ENCODE measurements at regions not wholly inside any gene's neighbourhood (a gene's known extent, or its start where the extent isn't known, plus 50 kb on each side); places are given as distances from the start of the nearest gene placed in this dataset.
A peak's percentile ranks its signal among the peaks of the same experiment; 100 is the strongest.
"Not testable (repeated sequence)": the region's sequence is repeated elsewhere in the genome, so short reads cannot be mapped to it uniquely, and the experiment has no call there.

- no peak overlapping the region for H3K9ac ChIP-seq (ENCODE audit: low read length)
- no peak overlapping the region for H3K4me3 ChIP-seq (ENCODE audit: low read length)
- no peaks in the 10 kb centered on the region for H3K36me3 ChIP-seq (ENCODE audit: control insufficient read depth, insufficient read depth, low read length, severe bottlenecking)
Measured at GRCh38 chr13:78067290-78067689, 148.7 kb upstream of the EDNRB start.

DNA sequence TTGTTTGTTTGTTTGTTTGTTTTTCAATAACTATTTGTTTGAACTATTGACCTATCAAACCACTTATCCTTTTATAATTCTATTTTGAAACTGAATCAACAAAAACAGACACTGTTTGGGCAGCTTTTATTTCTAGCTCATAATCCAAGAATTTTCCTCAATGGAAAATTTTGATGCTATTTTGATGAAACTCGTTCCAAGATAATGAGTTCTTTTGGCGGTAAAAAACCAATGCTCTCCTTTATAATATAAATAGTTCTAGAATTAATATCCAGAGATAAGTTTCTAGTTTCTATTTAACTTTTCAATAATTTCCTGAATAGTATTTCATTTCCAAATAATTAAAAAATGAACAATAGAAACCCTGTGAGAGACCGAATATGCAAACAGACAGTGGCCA is 146.5 kb upstream of the EDNRB start:
- Histone ChIP-seq H3K36me3 (ENCODE audit: control insufficient read depth, insufficient read depth, low read length, severe bottlenecking) (no peaks in the 10 kb centered on the region), H3K9me3 (ENCODE audit: control insufficient read depth, low read length) (no peaks in the 10 kb centered on the region), H3K4me3 (ENCODE audit: low read length) (no peak overlapping the region), H3K27me3 (replicated peaks; ENCODE audit: control insufficient read depth, insufficient read depth, low read length) (no peaks in the 10 kb centered on the region), H3K9ac (ENCODE audit: low read length) (no peak overlapping the region), H3K4me1 (ENCODE audit: control insufficient read depth, insufficient read depth, low read length) (no peaks in the 10 kb centered on the region)
- no peak for DNase-seq (ENCODE audit: low read depth)

More at GRCh38 chr13:78067290-78067689, 148.7 kb upstream of the EDNRB start:
- H3K4me1 ChIP-seq (ENCODE audit: control insufficient read depth, insufficient read depth, low read length), result no peaks in the 10 kb centered on the region
- H3K9me3 ChIP-seq (ENCODE audit: control insufficient read depth, low read length), result no peaks in the 10 kb centered on the region
- no peaks in the 10 kb centered on the region for H3K27me3 ChIP-seq (replicated peaks; ENCODE audit: control insufficient read depth, insufficient read depth, low read length)
- no peak for DNase-seq (ENCODE audit: low read depth)

DNA sequence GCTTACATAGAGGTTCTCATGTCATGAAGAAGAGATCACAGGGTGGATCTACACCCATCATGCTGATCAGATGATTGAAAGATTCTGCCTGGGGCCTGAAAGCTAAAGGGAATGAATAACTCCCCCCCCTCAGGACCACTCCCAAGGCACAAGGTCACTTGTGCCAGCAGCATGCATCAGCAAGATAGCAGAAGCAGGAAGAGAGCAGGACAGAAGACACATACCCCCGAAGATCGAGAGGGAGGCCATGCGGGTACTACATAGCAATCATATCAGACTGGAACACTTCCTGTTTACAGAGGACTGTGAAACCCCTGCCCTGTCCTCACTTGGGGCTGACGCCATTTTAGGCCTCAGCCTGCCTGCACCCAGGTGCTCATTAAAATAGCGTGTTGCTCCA is 143.2 kb upstream of the EDNRB start:
- DNase-seq (ENCODE audit: low read depth), result no peak
- Histone ChIP-seq H3K9ac (ENCODE audit: low read length) (no peak overlapping the region), H3K9me3 (ENCODE audit: control insufficient read depth, low read length) (peaks cover 5% of the 10 kb centered on the region), H3K4me3 (ENCODE audit: low read length) (no peak overlapping the region), H3K27me3 (replicated peaks; ENCODE audit: control insufficient read depth, insufficient read depth, low read length) (no peaks in the 10 kb centered on the region), H3K36me3 (ENCODE audit: control insufficient read depth, insufficient read depth, low read length, severe bottlenecking) (no peaks in the 10 kb centered on the region), H3K4me1 (ENCODE audit: control insufficient read depth, insufficient read depth, low read length) (no peaks in the 10 kb centered on the region)

DNA sequence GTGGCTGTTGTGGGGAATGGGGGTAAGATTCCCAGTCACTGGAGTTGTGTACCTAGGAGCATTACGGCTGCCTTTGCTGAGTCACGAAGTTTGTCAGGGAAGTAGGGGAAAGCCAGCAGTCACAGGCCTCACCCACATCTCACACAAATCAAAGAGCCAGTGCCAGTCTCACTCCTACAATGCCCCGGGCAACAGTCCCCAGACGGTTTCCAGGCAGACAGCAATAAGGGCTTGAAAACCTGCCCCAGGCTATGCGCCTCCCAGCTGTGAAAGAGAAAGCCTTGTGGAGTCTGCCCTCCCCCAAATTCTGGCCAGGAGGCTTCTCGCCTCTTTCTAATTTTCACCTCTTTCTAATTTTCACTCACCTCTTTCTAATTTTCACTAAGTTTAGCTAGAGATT is 142.3 kb upstream of the EDNRB start:
- H3K9ac ChIP-seq (ENCODE audit: low read length), result no peak overlapping the region
- H3K27me3 ChIP-seq (replicated peaks; ENCODE audit: control insufficient read depth, insufficient read depth, low read length), result no peaks in the 10 kb centered on the region
- H3K36me3 ChIP-seq (ENCODE audit: control insufficient read depth, insufficient read depth, low read length, severe bottlenecking), result no peaks in the 10 kb centered on the region
- H3K4me3 ChIP-seq (ENCODE audit: low read length), result no peak overlapping the region
- no peak for DNase-seq (ENCODE audit: low read depth)
- peaks cover 12% of the 10 kb centered on the region for H3K9me3 ChIP-seq (ENCODE audit: control insufficient read depth, low read length)
- H3K4me1 ChIP-seq (ENCODE audit: control insufficient read depth, insufficient read depth, low read length), result no peaks in the 10 kb centered on the region

DNA sequence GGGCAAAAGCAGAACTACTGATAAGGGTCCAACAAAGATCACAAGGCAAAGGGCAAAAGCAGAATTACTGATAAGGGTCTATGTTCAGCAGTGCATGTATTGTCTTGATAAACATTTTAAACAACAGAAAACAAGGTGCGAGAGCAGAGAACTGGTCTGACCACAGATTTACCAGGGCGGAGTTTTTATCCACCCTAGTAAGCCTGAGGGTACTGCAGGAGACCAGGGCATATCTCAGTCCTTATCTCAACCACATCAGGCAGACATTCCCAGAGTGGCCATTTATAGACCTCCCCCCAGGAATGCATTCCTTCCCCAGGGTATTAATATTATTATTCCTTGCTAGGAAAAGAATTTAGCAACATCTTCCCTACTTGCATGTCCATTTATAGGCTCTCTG is 138.2 kb upstream of the EDNRB start:
- not testable (repeated sequence) for H3K9ac ChIP-seq (ENCODE audit: low read length); H3K27me3 ChIP-seq (replicated peaks; ENCODE audit: control insufficient read depth, insufficient read depth, low read length); DNase-seq (ENCODE audit: low read depth); H3K4me1 ChIP-seq (ENCODE audit: control insufficient read depth, insufficient read depth, low read length); H3K4me3 ChIP-seq (ENCODE audit: low read length); H3K36me3 ChIP-seq (ENCODE audit: control insufficient read depth, insufficient read depth, low read length, severe bottlenecking)
- H3K9me3 ChIP-seq (ENCODE audit: control insufficient read depth, low read length), result peaks cover 12% of the 10 kb centered on the region

DNA sequence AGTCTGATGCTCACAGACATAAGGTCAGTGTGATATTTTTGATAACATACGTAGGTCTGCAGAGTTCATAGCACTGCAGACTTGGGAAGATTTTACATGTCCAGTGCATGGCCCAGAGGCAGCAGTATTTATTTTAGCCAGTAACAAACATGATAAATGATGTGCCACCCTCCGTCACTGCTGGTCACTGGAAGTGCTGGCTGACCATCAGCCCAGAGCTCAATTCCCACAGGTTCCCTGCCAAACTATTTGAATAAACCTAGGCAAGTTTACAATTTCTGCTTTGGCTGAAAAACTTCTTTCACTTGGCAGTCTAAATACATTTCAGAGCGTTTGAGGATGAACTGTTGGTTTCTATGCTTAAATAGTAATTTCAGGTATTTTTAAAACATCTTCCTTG is 135.5 kb upstream of the EDNRB start:
- Histone ChIP-seq H3K4me3 (ENCODE audit: low read length) (no peak overlapping the region), H3K36me3 (ENCODE audit: control insufficient read depth, insufficient read depth, low read length, severe bottlenecking) (no peaks in the 10 kb centered on the region), H3K4me1 (ENCODE audit: control insufficient read depth, insufficient read depth, low read length) (peaks cover 8% of the 10 kb centered on the region), H3K27me3 (replicated peaks; ENCODE audit: control insufficient read depth, insufficient read depth, low read length) (no peaks in the 10 kb centered on the region), H3K9me3 (ENCODE audit: control insufficient read depth, low read length) (peaks cover 12% of the 10 kb centered on the region), H3K9ac (ENCODE audit: low read length) (no peak overlapping the region)
- no peak for DNase-seq (ENCODE audit: low read depth)

GRCh38 chr13:78047151-78047550 is 128.5 kb upstream of the EDNRB start:
- no peaks in the 10 kb centered on the region for H3K36me3 ChIP-seq (ENCODE audit: control insufficient read depth, insufficient read depth, low read length, severe bottlenecking)
- no peak overlapping the region for H3K4me3 ChIP-seq (ENCODE audit: low read length)
- H3K9ac ChIP-seq (ENCODE audit: low read length), result no peak overlapping the region
- no peaks in the 10 kb centered on the region for H3K9me3 ChIP-seq (ENCODE audit: control insufficient read depth, low read length)
- no peaks in the 10 kb centered on the region for H3K4me1 ChIP-seq (ENCODE audit: control insufficient read depth, insufficient read depth, low read length)
- DNase-seq (ENCODE audit: low read depth), result peak; percentile 4
- H3K27me3 ChIP-seq (replicated peaks; ENCODE audit: control insufficient read depth, insufficient read depth, low read length), result no peaks in the 10 kb centered on the region

- no peaks in the 10 kb centered on the region for H3K27me3 ChIP-seq (replicated peaks; ENCODE audit: control insufficient read depth, insufficient read depth, low read length)
- no peak overlapping the region for H3K4me3 ChIP-seq (ENCODE audit: low read length)
- H3K9me3 ChIP-seq (ENCODE audit: control insufficient read depth, low read length), result no peaks in the 10 kb centered on the region
- DNase-seq (ENCODE audit: low read depth), result no peak
- H3K36me3 ChIP-seq (ENCODE audit: control insufficient read depth, insufficient read depth, low read length, severe bottlenecking), result no peaks in the 10 kb centered on the region
- H3K4me1 ChIP-seq (ENCODE audit: control insufficient read depth, insufficient read depth, low read length), result no peaks in the 10 kb centered on the region
- H3K9ac ChIP-seq (ENCODE audit: low read length), result no peak overlapping the region
Measured at GRCh38 chr13:78046331-78046730, 127.7 kb upstream of the EDNRB start.

DNA sequence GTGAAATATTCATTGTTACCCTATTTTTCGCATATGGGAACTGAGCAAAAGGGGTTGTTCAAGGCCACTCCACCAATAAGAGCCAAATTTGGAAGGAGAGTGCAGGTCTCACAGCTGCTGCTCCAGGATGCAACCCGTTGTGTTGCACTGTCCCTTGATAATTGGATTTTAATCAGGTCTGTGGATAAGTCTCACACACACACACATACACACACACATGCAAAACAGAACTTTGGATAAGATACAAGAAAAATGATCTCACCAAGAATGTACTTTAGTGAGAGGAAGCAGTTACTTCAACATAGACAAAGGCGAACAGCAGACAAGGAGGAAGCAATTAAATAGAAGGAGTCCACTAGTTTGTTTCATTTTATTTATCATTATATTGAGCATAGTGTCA is 127.3 kb upstream of the EDNRB start:
- no peaks in the 10 kb centered on the region for H3K9me3 ChIP-seq (ENCODE audit: control insufficient read depth, low read length)
- no peaks in the 10 kb centered on the region for H3K4me1 ChIP-seq (ENCODE audit: control insufficient read depth, insufficient read depth, low read length)
- no peak overlapping the region for H3K9ac ChIP-seq (ENCODE audit: low read length)
- H3K4me3 ChIP-seq (ENCODE audit: low read length), result no peak overlapping the region
- DNase-seq (ENCODE audit: low read depth), result no peak
- H3K36me3 ChIP-seq (ENCODE audit: control insufficient read depth, insufficient read depth, low read length, severe bottlenecking), result no peaks in the 10 kb centered on the region
- H3K27me3 ChIP-seq (replicated peaks; ENCODE audit: control insufficient read depth, insufficient read depth, low read length), result no peaks in the 10 kb centered on the region

DNA sequence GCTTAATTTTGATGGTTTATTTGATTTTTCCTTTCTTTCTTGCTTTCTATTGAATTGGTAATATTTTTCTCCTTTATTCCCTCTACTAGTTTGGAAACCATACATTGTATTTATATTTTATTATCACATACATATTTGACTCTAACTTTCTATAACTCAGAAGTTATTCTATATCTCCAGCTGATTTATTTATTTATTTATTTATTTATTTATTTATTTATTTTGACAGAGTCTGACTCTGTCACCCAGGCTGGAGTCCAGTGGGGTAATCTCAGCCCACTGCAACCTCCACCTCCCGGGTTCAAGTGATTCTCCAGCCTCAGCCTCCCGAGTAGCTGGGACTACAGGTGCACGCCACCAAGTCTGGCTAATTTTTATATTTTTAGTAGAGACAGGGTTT is 122.7 kb upstream of the EDNRB start:
- not testable (repeated sequence) for DNase-seq (ENCODE audit: low read depth); H3K4me1 ChIP-seq (ENCODE audit: control insufficient read depth, insufficient read depth, low read length)

DNA sequence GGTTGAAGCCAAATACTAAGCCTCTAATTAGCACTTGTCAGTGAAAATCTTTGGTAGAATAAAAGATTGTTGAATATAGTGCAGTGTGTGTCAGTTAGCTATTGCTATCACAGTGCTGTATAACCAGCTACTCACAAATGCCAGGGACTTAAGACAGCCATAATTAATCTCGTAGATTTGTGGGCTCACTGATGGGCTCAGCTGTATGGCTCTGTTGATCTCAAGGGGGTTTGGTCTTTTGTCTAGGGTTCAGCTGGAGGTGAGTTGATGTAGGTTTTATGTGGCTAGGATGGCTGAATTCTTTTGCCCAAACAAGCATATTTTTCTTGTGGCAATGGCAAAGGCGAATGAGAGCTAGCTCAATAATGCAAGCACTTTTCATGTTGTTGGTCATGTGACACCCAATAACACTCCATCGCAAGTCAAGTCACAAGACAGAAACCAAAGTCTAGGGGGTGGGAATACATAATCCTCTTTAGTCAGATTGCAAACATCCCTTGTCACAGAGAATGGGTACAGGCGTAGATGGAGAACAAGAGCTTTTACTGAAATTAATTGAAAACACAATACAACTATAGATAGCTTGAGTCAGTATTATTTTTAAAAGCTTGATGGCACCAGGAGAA is 121.7 kb upstream of the EDNRB start:
- no peak overlapping the region for H3K9ac ChIP-seq (ENCODE audit: low read length)
- H3K27me3 ChIP-seq (replicated peaks; ENCODE audit: control insufficient read depth, insufficient read depth, low read length), result no peaks in the 10 kb centered on the region
- no peak overlapping the region for H3K4me3 ChIP-seq (ENCODE audit: low read length)
- DNase-seq (ENCODE audit: low read depth), result no peak
- peaks cover 11% of the 10 kb centered on the region for H3K4me1 ChIP-seq (ENCODE audit: control insufficient read depth, insufficient read depth, low read length)
- H3K36me3 ChIP-seq (ENCODE audit: control insufficient read depth, insufficient read depth, low read length, severe bottlenecking), result no peaks in the 10 kb centered on the region
- H3K9me3 ChIP-seq (ENCODE audit: control insufficient read depth, low read length), result no peaks in the 10 kb centered on the region

More for the DNA sequence above, 122.7 kb upstream of the EDNRB start:
- H3K9me3 ChIP-seq (ENCODE audit: control insufficient read depth, low read length); H3K9ac ChIP-seq (ENCODE audit: low read length); H3K27me3 ChIP-seq (replicated peaks; ENCODE audit: control insufficient read depth, insufficient read depth, low read length); H3K4me3 ChIP-seq (ENCODE audit: low read length); H3K36me3 ChIP-seq (ENCODE audit: control insufficient read depth, insufficient read depth, low read length, severe bottlenecking): not testable (repeated sequence)

DNA sequence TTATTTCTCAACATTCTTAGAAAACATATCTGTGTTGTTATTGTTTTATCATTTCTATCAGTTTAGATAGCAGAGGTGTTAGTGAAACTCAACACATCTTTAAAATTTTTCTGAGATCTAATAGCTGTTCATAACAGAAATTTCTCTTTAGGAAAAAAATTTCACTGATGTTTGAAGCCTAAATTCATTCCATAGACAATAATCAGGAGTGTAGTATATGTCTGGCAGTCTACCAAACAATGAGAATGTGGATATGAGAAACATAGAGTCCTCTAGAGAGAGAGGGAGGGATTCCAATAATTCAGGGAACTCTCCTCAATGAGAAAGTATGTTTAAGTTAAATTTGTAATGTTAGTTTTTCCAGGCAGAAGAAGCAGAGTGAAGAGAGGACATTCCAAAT is 118.2 kb upstream of the EDNRB start:
- Histone ChIP-seq H3K4me3 (ENCODE audit: low read length) (no peak overlapping the region), H3K27me3 (replicated peaks; ENCODE audit: control insufficient read depth, insufficient read depth, low read length) (no peaks in the 10 kb centered on the region), H3K4me1 (ENCODE audit: control insufficient read depth, insufficient read depth, low read length) (peaks cover 11% of the 10 kb centered on the region), H3K9ac (ENCODE audit: low read length) (no peak overlapping the region), H3K9me3 (ENCODE audit: control insufficient read depth, low read length) (no peaks in the 10 kb centered on the region), H3K36me3 (ENCODE audit: control insufficient read depth, insufficient read depth, low read length, severe bottlenecking) (no peaks in the 10 kb centered on the region)
- DNase-seq (ENCODE audit: low read depth), result peak; percentile 4
